Stimulated activated CD8-positive, alpha-beta memory T cell treated with anti-CD3 and anti-CD28 coated beads, Interleukin-7, amount 100 ng/mL, for 4 hours (primary cell): ENCODE measurements at regions not wholly inside any gene's neighbourhood (a gene's known extent, or its start where the extent isn't known, plus 50 kb on each side); places are given as distances from the start of the nearest gene placed in this dataset.

Experiments
- DNase-seq, 2 donors: peaks; one replicate each; pipeline ENCODE4 v3.0.0-alpha.2; 2020; ENCODE audit warnings: low read depth in 2 of 2

DNA sequence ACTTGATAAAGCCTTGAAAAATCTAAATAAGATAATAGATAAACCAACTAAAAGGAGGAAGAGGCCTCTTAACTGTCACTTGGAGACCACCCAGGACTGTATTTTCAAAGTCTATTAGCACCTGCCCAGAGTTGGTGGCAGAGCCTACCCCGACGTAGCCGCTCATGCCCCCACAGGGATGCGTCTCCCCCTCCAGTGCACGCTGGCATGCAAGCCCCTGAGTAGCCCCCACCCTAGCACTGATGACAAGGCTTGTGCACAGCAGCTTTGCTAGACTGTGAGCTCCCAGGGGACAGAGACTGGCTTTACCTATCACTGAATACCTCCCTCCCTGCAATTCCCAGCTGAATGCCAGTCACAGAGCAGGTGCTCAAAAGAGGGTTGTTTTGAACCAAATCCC, 54.1 kb upstream of the HES1 start:
- no peak for DNase-seq

DNA sequence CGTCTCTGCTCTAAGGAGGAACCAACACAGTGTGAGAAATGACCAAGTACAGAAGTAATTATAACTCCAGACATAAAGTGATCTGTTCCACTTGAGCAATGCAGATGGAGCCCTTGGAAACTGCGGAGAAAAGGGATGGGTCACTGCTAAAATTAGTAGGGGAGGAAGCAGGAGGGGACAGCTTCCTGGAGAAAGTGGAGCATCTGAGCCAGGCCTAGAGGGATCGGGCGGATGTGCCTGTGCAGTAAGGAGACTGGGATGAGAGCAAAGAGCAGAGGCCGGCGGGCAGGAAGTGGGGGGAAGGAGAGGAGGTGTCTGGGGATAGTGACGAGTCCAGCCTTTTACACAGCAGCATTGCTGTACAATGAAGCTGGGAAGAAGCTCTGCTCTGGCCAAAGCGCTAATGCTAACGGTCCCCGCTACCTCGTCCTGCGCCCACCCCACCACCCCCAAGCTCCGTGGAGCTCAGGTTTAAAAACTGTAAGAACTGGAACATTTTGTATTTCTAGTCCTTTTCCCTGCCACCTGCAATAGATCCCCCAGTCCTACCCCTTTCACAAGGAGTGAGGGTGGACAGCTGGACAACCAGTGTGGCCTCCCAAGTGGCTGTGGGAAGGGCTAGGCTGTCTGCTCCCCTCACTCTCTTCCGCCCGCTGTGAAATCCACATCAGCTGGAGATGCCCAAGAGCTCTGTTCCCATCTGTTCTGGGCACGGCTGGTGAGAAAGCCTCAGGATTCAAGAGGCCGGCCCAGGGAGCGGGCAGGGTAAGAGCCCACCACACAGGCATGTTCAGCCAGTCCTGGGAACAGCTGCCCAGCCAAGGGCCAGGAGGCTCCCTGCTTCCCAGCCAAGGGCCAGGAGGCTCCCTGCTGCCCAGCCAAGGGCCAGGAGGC, 53.0 kb upstream of the HES1 start:
- no peak for DNase-seq

DNA sequence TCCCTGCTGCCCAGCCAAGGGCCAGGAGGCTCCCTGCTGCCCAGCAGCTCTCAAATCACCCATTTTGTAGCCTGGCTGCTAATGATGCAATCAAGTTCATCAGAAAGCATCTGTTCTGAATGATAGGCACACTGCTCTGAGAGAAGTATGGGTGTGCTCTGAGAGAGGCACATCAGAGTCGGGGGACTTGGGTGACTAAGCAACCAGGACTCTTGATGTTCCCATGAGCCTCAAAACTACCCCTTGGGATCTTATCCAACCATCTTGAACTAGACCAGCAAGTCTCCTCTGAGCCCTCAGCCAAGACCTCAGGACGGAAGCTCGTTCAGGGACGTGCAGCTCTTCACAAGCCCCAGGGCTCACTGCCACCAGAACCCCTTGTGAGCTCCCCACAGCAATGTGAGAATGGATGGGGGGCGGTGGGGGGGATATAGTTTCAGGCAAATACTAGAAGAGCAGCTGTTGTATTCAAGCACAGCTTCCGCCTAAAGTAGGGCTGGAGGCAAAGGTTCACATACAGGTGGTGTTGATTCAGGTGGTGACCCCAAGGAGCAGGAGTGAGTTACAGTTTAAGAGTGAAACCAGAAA, 52.2 kb upstream of the HES1 start:
- no peak for DNase-seq

DNA sequence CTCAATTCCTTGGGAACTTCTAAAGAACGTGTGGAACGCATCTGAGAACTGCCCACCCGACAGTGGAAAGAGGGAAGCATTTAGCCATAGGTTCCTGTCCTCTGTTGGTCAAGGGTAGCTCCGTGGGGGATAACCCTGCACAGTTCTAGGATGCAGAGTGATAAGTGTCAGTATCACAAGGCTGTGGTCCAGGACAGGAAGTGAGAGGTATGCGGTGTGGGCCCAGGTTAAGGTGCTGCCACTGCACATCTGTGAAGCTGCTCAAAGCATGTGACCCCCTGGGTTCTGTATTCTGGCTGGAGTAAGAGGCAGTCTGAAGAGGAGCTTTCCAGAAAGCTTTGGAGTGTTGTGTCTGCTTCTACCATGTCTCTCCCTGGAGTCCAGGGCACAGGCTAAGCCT, 51.7 kb upstream of the HES1 start:
- DNase-seq = no peak
